GM18907 (cell line): ENCODE measurements at regions not wholly inside any gene's neighbourhood (a gene's known extent, or its start where the extent isn't known, plus 50 kb on each side); places are given as distances from the start of the nearest gene placed in this dataset.
"Not testable (repeated sequence)": the region's sequence is repeated elsewhere in the genome, so short reads cannot be mapped to it uniquely, and the experiment has no call there.

ENCODE experiments used
- ATAC-seq: cut with Tn5 transposase; IDR thresholded peaks from one replicate; pipeline ENCODE4 v1.9.1; 2021; ENCODE audit warnings: mild to moderate bottlenecking, moderate library complexity; ENCODE audit not compliant: unreplicated experiment

GRCh38 chr7:34385384-34385783, 272.6 kb upstream of the NPSR1 start:
- no peak for ATAC-seq

- ATAC-seq, result no peak
These were observed 268.5 kb upstream of the NPSR1 start for GRCh38 chr7:34389332-34390078.

- no peak for ATAC-seq
These were observed 267.9 kb upstream of the NPSR1 start for GRCh38 chr7:34390103-34390502.

- no peak for ATAC-seq
These were observed 265.0 kb upstream of the NPSR1 start for GRCh38 chr7:34392972-34393371.

GRCh38 chr7:34396437-34397064, 261.5 kb upstream of the NPSR1 start:
- ATAC-seq, result no peak

- ATAC-seq, result no peak
These were observed 256.2 kb upstream of the NPSR1 start for GRCh38 chr7:34401776-34402175.

- no peak for ATAC-seq
These were observed 251.0 kb upstream of the NPSR1 start for GRCh38 chr7:34406848-34407530.

- no peak for ATAC-seq
These were observed 250.4 kb upstream of the NPSR1 start for GRCh38 chr7:34407586-34407985.

GRCh38 chr7:34417781-34418180, 240.2 kb upstream of the NPSR1 start:
- ATAC-seq, result no peak

- no peak for ATAC-seq
These were observed 236.5 kb upstream of the NPSR1 start for GRCh38 chr7:34421526-34421925.

GRCh38 chr7:34425194-34425593, 232.8 kb upstream of the NPSR1 start:
- ATAC-seq, result no peak

GRCh38 chr7:34425631-34426384, 232.2 kb upstream of the NPSR1 start:
- no peak for ATAC-seq

- no peak for ATAC-seq
These were observed 227.6 kb upstream of the NPSR1 start for GRCh38 chr7:34430456-34430855.

GRCh38 chr7:34438436-34438835, 219.6 kb upstream of the NPSR1 start:
- no peak for ATAC-seq

- no peak for ATAC-seq
These were observed 212.4 kb upstream of the NPSR1 start for GRCh38 chr7:34445653-34446052.

- ATAC-seq, result not testable (repeated sequence)
These were observed 209.5 kb upstream of the NPSR1 start for GRCh38 chr7:34448531-34448930.

- no peak for ATAC-seq
These were observed 208.3 kb upstream of the NPSR1 start for GRCh38 chr7:34449765-34450164.

GRCh38 chr7:34451183-34451582, 206.8 kb upstream of the NPSR1 start:
- no peak for ATAC-seq

GRCh38 chr7:34451923-34452322, 206.1 kb upstream of the NPSR1 start:
- ATAC-seq, result no peak

- no peak for ATAC-seq
These were observed 205.7 kb upstream of the NPSR1 start for GRCh38 chr7:34452363-34452762.

- no peak for ATAC-seq
These were observed 204.9 kb upstream of the NPSR1 start for GRCh38 chr7:34453150-34453549.
